Panc1 (cell line): ENCODE measurements at regions not wholly inside any gene's neighbourhood (a gene's known extent, or its start where the extent isn't known, plus 50 kb on each side); places are given as distances from the start of the nearest gene placed in this dataset.

ENCODE experiments used
- ATAC-seq: fragments of 200-7000 bp; cut with Tn5 transposase; 2 replicates; pipeline ENCODE4 v1.9.1; 2020; ENCODE audit warnings: mild to moderate bottlenecking, moderate library complexity
- BruUV-seq: library from RNA; stranded (reverse); fragments of 400-500 nt; replicated peaks from 2 replicates; lab custom pipeline; 2021; lab: Mats Ljungman, UMichigan
- CTCF ChIA-PET: fragments of 300-600 bp; sonication (Branson Sonifier 250); formaldehyde crosslinking; loops from one replicate; lab custom pipeline; 2022; ENCODE audit warnings: antibody characterized with exemption; lab: Charles Lee
- POLR2A ChIA-PET: fragments of 300-600 bp; sonication (Branson Sonifier 250); formaldehyde crosslinking; loops from one replicate; lab custom pipeline; 2022; ENCODE audit warnings: antibody characterized with exemption; lab: Charles Lee
- DNase-seq: peaks from one replicate; pipeline ENCODE4 v3.0.0-alpha.2; 2010; ENCODE audit warnings: low read depth, low spot score
- H3K27ac ChIP-seq: 2 replicates; pipeline ENCODE4 v1.5.1; 2011; ENCODE audit warnings: mild to moderate bottlenecking, low read length, inconsistent platforms
- H3K27me3 ChIP-seq: fragments of 200-500 bp; sonication (Bioruptor generic); 2 replicates; pipeline ENCODE4 v1.6.0; 2014; ENCODE audit warnings: low read length, inconsistent platforms; ENCODE audit not compliant: control insufficient read depth, insufficient read depth
- H3K36me3 ChIP-seq: fragments of 200-500 bp; sonication (Bioruptor generic); 2 replicates; pipeline ENCODE4 v1.5.1; 2014; ENCODE audit warnings: inconsistent platforms, mild to moderate bottlenecking, low read length, moderate library complexity; ENCODE audit not compliant: control insufficient read depth, insufficient read depth
- H3K4me1 ChIP-seq: 2 replicates; pipeline ENCODE4 v1.5.1; 2011; ENCODE audit warnings: inconsistent platforms, mild to moderate bottlenecking, low read length, moderate library complexity; ENCODE audit not compliant: control insufficient read depth, insufficient read depth
- H3K4me3 ChIP-seq, 2 experiments: 2 replicates each; pipeline ENCODE4 v1.5.1; 2011 to 2012; ENCODE audit warnings: low read depth in 2 of 2, low read length in 2 of 2, mild to moderate bottlenecking in 2 of 2, inconsistent platforms in 1 of 2, moderate library complexity in 1 of 2
- H3K9me3 ChIP-seq: fragments of 200-500 bp; sonication (Bioruptor generic); 2 replicates; pipeline ENCODE4 v1.5.1; 2014; ENCODE audit warnings: low read depth, mild to moderate bottlenecking, inconsistent platforms, low read length, moderate library complexity; ENCODE audit not compliant: control insufficient read depth, insufficient read depth
- POLR2AphosphoS5 ChIP-seq: IDR thresholded peaks from 2 replicates; pipeline ENCODE4 v1.6.1; 2012; ENCODE audit warnings: mild to moderate bottlenecking, low read depth, low read length, moderate library complexity
- SIN3A ChIP-seq: IDR thresholded peaks from 2 replicates; pipeline ENCODE4 v1.6.1; 2012; ENCODE audit warnings: low read depth, mild to moderate bottlenecking, low read length, moderate library complexity, borderline replicate concordance; ENCODE audit not compliant: insufficient read depth
- TCF7L2 ChIP-seq: IDR thresholded peaks from 2 replicates; pipeline ENCODE4 v1.6.1; 2011; ENCODE audit warnings: mild to moderate bottlenecking, low read depth, low read length, inconsistent platforms
- in situ Hi-C: cut with HindIII; loops from 2 replicates; pipeline ENCODE4 v1.10.0; 2016; ENCODE audit warnings: low sequenced_read_pairs, low pct_unique_long_range_greater_than_20kb
- intact Hi-C: fragments of 100-400 bp; cut with micrococcal nuclease; formaldehyde crosslinking; loops from one replicate; pipeline ENCODE4 v1.10.0; 2022; ENCODE audit not compliant: unreplicated experiment
- TF ChIP-seq, protein P1 (sequence below): fragments of 450-650 bp; IDR thresholded peaks from 2 replicates; pipeline ENCODE4 v1.5.1; 2017; ENCODE audit warnings: mild to moderate bottlenecking
- TF ChIP-seq, protein P2 (sequence below), 2 experiments: IDR thresholded peaks; 2 replicates each; pipeline ENCODE4 v1.6.1; 2011 to 2012; ENCODE audit warnings: low read depth in 2 of 2, control low read depth in 1 of 2, low read length in 1 of 2, mild to moderate bottlenecking in 1 of 2, moderate library complexity in 1 of 2; ENCODE audit not compliant: insufficient read depth in 1 of 2

DNA sequence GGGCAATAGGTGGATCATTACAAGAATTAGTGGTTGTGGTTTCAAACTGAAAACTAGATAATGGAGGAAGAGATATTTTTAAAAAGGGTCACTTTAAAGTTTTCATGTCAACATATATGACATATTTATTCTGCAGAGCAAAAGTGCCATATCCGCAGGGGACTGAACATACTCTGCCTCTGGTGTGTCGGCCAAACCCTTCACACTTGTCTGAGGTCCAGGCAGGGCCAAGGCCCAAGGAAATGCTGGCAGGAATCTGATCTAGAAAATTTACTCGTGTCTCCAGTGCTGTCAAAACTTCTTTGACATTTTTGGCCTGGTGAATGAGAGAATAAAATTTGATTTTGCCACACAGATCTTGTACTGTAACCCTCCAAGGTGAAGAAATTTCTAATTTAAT is 562.3 kb downstream of the CCSER2 start:
- no TSS peak for BruUV-seq
- Histone ChIP-seq H3K4me1 (no peaks in the 10 kb centered on the region), H3K27me3 (no peaks in the 10 kb centered on the region), H3K9me3 (no peaks in the 10 kb centered on the region), H3K27ac (no peak overlapping the region), H3K4me3 (no peak overlapping the region), H3K36me3 (no peaks in the 10 kb centered on the region)
- intact Hi-C loops (no loop called here), in situ Hi-C loops (no loop called here)
- ChIA-PET POLR2A (no interaction called here), CTCF (no interaction called here)
- TF ChIP-seq, protein P1, sequence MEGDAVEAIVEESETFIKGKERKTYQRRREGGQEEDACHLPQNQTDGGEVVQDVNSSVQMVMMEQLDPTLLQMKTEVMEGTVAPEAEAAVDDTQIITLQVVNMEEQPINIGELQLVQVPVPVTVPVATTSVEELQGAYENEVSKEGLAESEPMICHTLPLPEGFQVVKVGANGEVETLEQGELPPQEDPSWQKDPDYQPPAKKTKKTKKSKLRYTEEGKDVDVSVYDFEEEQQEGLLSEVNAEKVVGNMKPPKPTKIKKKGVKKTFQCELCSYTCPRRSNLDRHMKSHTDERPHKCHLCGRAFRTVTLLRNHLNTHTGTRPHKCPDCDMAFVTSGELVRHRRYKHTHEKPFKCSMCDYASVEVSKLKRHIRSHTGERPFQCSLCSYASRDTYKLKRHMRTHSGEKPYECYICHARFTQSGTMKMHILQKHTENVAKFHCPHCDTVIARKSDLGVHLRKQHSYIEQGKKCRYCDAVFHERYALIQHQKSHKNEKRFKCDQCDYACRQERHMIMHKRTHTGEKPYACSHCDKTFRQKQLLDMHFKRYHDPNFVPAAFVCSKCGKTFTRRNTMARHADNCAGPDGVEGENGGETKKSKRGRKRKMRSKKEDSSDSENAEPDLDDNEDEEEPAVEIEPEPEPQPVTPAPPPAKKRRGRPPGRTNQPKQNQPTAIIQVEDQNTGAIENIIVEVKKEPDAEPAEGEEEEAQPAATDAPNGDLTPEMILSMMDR: no peak
- no peak for TF ChIP-seq POLR2AphosphoS5
- no peak for TF ChIP-seq TCF7L2
- TF ChIP-seq, protein P2, sequence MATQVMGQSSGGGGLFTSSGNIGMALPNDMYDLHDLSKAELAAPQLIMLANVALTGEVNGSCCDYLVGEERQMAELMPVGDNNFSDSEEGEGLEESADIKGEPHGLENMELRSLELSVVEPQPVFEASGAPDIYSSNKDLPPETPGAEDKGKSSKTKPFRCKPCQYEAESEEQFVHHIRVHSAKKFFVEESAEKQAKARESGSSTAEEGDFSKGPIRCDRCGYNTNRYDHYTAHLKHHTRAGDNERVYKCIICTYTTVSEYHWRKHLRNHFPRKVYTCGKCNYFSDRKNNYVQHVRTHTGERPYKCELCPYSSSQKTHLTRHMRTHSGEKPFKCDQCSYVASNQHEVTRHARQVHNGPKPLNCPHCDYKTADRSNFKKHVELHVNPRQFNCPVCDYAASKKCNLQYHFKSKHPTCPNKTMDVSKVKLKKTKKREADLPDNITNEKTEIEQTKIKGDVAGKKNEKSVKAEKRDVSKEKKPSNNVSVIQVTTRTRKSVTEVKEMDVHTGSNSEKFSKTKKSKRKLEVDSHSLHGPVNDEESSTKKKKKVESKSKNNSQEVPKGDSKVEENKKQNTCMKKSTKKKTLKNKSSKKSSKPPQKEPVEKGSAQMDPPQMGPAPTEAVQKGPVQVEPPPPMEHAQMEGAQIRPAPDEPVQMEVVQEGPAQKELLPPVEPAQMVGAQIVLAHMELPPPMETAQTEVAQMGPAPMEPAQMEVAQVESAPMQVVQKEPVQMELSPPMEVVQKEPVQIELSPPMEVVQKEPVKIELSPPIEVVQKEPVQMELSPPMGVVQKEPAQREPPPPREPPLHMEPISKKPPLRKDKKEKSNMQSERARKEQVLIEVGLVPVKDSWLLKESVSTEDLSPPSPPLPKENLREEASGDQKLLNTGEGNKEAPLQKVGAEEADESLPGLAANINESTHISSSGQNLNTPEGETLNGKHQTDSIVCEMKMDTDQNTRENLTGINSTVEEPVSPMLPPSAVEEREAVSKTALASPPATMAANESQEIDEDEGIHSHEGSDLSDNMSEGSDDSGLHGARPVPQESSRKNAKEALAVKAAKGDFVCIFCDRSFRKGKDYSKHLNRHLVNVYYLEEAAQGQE (IDR thresholded peaks at IDR 0.05; ENCODE audit: insufficient read depth in 1 of 2, low read depth in 2 of 2, low read length in 1 of 2): no peak
- no peak for TF ChIP-seq SIN3A
- no peak for ATAC-seq
- DNase-seq: no peak

DNA sequence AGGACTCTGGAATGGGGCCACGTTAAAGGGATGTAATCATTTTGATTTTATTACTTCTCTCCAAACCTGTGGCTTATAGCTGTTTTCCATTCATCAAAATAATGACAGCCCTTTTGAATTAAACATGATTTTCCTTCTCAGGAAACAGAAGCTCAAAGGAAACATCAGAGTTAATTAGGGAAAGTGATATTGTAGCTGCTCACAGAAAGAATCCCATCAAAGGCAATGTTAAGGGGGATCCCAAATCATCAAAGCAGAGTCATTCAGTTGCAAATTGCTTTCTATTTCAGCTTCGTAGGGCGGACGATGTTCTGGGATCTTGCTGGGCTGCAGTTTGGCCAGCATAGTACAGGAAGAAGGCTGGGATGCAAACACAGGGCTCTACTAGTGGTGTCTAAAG is 563.2 kb downstream of the CCSER2 start:
- no peak overlapping the region for H3K27ac ChIP-seq
- no peaks in the 10 kb centered on the region for H3K4me1 ChIP-seq
- no peak overlapping the region for H3K4me3 ChIP-seq
- no peaks in the 10 kb centered on the region for H3K36me3 ChIP-seq
- no peaks in the 10 kb centered on the region for H3K9me3 ChIP-seq
- in situ Hi-C loops: no loop called here
- DNase-seq: no peak
- H3K27me3 ChIP-seq: no peaks in the 10 kb centered on the region
- intact Hi-C loops: no loop called here
- ChIA-PET POLR2A (no interaction called here), CTCF (no interaction called here)
- no peak for ATAC-seq
- BruUV-seq: no TSS peak
- TF ChIP-seq POLR2AphosphoS5: no peak
- TF ChIP-seq, protein P2 (IDR thresholded peaks at IDR 0.05; ENCODE audit: insufficient read depth in 1 of 2, low read depth in 2 of 2, low read length in 1 of 2): no peak
- no peak for TF ChIP-seq SIN3A
- TF ChIP-seq, protein P1: no peak
- no peak for TF ChIP-seq TCF7L2
